ENCODE measurements at regions not wholly inside any gene's neighbourhood (a gene's known extent, or its start where the extent isn't known, plus 50 kb on each side); places are given as distances from the start of the nearest gene placed in this dataset.

- Histone ChIP-seq H3K27me3 (ENCODE audit: insufficient read depth, low read length) (no peaks in the 10 kb centered on the region), H3K36me3 (ENCODE audit: insufficient read depth, low read length) (no peaks in the 10 kb centered on the region), H3K4me3 (ENCODE audit: low read length in 2 of 2) (no peak overlapping the region), H3K27ac (ENCODE audit: low read depth, low read length) (no peak overlapping the region), H3K9me3 (ENCODE audit: control insufficient read depth in 1 of 2, low read length in 2 of 2) (no peaks in the 10 kb centered on the region), H3K4me1 (ENCODE audit: insufficient read depth, low read length) (no peaks in the 10 kb centered on the region)
- POLR2A ChIA-PET (ENCODE audit: partially characterized antibody), result no interaction called here
- Mint-ChIP-seq H3K9me3 (peaks cover 0 to 8% (median 2%) of the 10 kb centered on the region in 8 donors), H3K27ac (no peak overlapping the region), H3K4me1 (no peaks in the 10 kb centered on the region), H3K36me3 (no peaks in the 10 kb centered on the region), H3K4me3 (no peak overlapping the region), H3K27me3 (no peaks in the 10 kb centered on the region)
- CTCF ChIA-PET (ENCODE audit: partially characterized antibody), result no interaction called here
- intact Hi-C loops (cut with micrococcal nuclease), result no loop called here
- no peak for DNase-seq
Measured at GRCh38 chr1:164479242-164479641, 79.7 kb upstream of the PBX1 start.

GRCh38 chr1:164480285-164480907 lies 78.6 kb upstream of the PBX1 start:
- no peaks in the 10 kb centered on the region for H3K4me1 Mint-ChIP-seq
- CTCF ChIA-PET (ENCODE audit: partially characterized antibody), result no interaction called here
- Histone ChIP-seq H3K27me3 (ENCODE audit: insufficient read depth, low read length) (no peaks in the 10 kb centered on the region), H3K27ac (ENCODE audit: low read depth, low read length) (no peak overlapping the region), H3K4me1 (ENCODE audit: insufficient read depth, low read length) (no peaks in the 10 kb centered on the region), H3K4me3 (ENCODE audit: low read length in 2 of 2) (no peak overlapping the region), H3K9me3 (ENCODE audit: control insufficient read depth in 1 of 2, low read length in 2 of 2) (no peaks in the 10 kb centered on the region), H3K36me3 (ENCODE audit: insufficient read depth, low read length) (no peaks in the 10 kb centered on the region)
- no peak overlapping the region for H3K27ac Mint-ChIP-seq
- H3K36me3 Mint-ChIP-seq, result no peaks in the 10 kb centered on the region
- intact Hi-C loops (cut with micrococcal nuclease), result no loop called here
- no peak for DNase-seq
- no peaks in the 10 kb centered on the region for H3K27me3 Mint-ChIP-seq
- H3K4me3 Mint-ChIP-seq, result no peak overlapping the region
- peaks cover 0 to 8% (median under 1%) of the 10 kb centered on the region in 8 donors for H3K9me3 Mint-ChIP-seq
- POLR2A ChIA-PET (ENCODE audit: partially characterized antibody), result no interaction called here

GRCh38 chr1:164495905-164496304 lies 63.1 kb upstream of the PBX1 start:
- ChIA-PET POLR2A (ENCODE audit: partially characterized antibody) (no interaction called here), CTCF (ENCODE audit: partially characterized antibody) (no interaction called here)
- DNase-seq, result no peak
- Histone ChIP-seq H3K4me3 (ENCODE audit: low read length in 2 of 2) (no peak overlapping the region), H3K27ac (ENCODE audit: low read depth, low read length) (no peak overlapping the region), H3K27me3 (ENCODE audit: insufficient read depth, low read length) (no peaks in the 10 kb centered on the region), H3K9me3 (ENCODE audit: control insufficient read depth in 1 of 2, low read length in 2 of 2) (no peaks in the 10 kb centered on the region), H3K36me3 (ENCODE audit: insufficient read depth, low read length) (no peaks in the 10 kb centered on the region), H3K4me1 (ENCODE audit: insufficient read depth, low read length) (no peaks in the 10 kb centered on the region)
- Mint-ChIP-seq H3K27me3 (no peaks in the 10 kb centered on the region), H3K36me3 (no peaks in the 10 kb centered on the region), H3K4me3 (no peak overlapping the region), H3K4me1 (no peaks in the 10 kb centered on the region), H3K9me3 (peaks cover 0 to 11% (median 4%) of the 10 kb centered on the region in 8 donors), H3K27ac (no peak overlapping the region)
- intact Hi-C loops (cut with micrococcal nuclease), result no loop called here

GRCh38 chr1:164498792-164499191 lies 60.2 kb upstream of the PBX1 start:
- no peak overlapping the region for H3K27ac Mint-ChIP-seq
- no peaks in the 10 kb centered on the region for H3K27me3 ChIP-seq (ENCODE audit: insufficient read depth, low read length)
- H3K4me1 Mint-ChIP-seq, result no peaks in the 10 kb centered on the region
- no peak overlapping the region for H3K4me3 Mint-ChIP-seq
- intact Hi-C loops (cut with micrococcal nuclease), result no loop called here
- no peaks in the 10 kb centered on the region for H3K27me3 Mint-ChIP-seq
- ChIA-PET POLR2A (ENCODE audit: partially characterized antibody) (no interaction called here), CTCF (ENCODE audit: partially characterized antibody) (no interaction called here)
- no peaks in the 10 kb centered on the region for H3K9me3 ChIP-seq (ENCODE audit: control insufficient read depth in 1 of 2, low read length in 2 of 2)
- DNase-seq, result no peak
- no peaks in the 10 kb centered on the region for H3K4me1 ChIP-seq (ENCODE audit: insufficient read depth, low read length)
- no peaks in the 10 kb centered on the region for H3K36me3 ChIP-seq (ENCODE audit: insufficient read depth, low read length)
- H3K27ac ChIP-seq (ENCODE audit: low read depth, low read length), result no peak overlapping the region
- no peak overlapping the region for H3K4me3 ChIP-seq (ENCODE audit: low read length in 2 of 2)
- no peaks in the 10 kb centered on the region for H3K36me3 Mint-ChIP-seq
- peaks cover 0 to 19% (median 13%) of the 10 kb centered on the region in 8 donors for H3K9me3 Mint-ChIP-seq

GRCh38 chr1:164504749-164505148 lies 54.2 kb upstream of the PBX1 start:
- Mint-ChIP-seq H3K27ac (no peak overlapping the region), H3K4me3 (no peak overlapping the region), H3K27me3 (no peaks in the 10 kb centered on the region), H3K4me1 (no peaks in the 10 kb centered on the region), H3K36me3 (no peaks in the 10 kb centered on the region), H3K9me3 (peaks cover 0 to 25% (median 9%) of the 10 kb centered on the region in 8 donors)
- Histone ChIP-seq H3K4me3 (ENCODE audit: low read length in 2 of 2) (no peak overlapping the region), H3K4me1 (ENCODE audit: insufficient read depth, low read length) (no peaks in the 10 kb centered on the region), H3K27me3 (ENCODE audit: insufficient read depth, low read length) (no peaks in the 10 kb centered on the region), H3K9me3 (ENCODE audit: control insufficient read depth in 1 of 2, low read length in 2 of 2) (no peaks in the 10 kb centered on the region), H3K27ac (ENCODE audit: low read depth, low read length) (no peak overlapping the region), H3K36me3 (ENCODE audit: insufficient read depth, low read length) (no peaks in the 10 kb centered on the region)
- intact Hi-C loops (cut with micrococcal nuclease), result no loop called here
- ChIA-PET CTCF (ENCODE audit: partially characterized antibody) (no interaction called here), POLR2A (ENCODE audit: partially characterized antibody) (no interaction called here)
- DNase-seq, result no peak
